ENCODE measurements at regions not wholly inside any gene's neighbourhood (a gene's known extent, or its start where the extent isn't known, plus 50 kb on each side); places are given as distances from the start of the nearest gene placed in this dataset.
"Not testable (repeated sequence)": the region's sequence is repeated elsewhere in the genome, so short reads cannot be mapped to it uniquely, and the experiment has no call there.

- Histone ChIP-seq H3K4me1 (ENCODE audit: control insufficient read depth in 1 of 2, insufficient read depth in 2 of 2, low read length in 2 of 2) (no peaks in the 10 kb centered on the region), H3K36me3 (ENCODE audit: control insufficient read depth in 1 of 2, insufficient read depth in 2 of 2, low read length in 2 of 2) (no peaks in the 10 kb centered on the region), H3K4me3 (ENCODE audit: low read depth in 1 of 2, low read length in 2 of 2) (no peak overlapping the region), H3K27ac (ENCODE audit: low read length) (no peak overlapping the region), H3K9me3 (ENCODE audit: control insufficient read depth in 1 of 2, low read length in 2 of 2) (no peaks in the 10 kb centered on the region), H3K27me3 (ENCODE audit: low read depth, low read length) (peaks cover 4% of the 10 kb centered on the region)
These were observed 225.3 kb upstream of the PRSS1 start for GRCh38 chr7:142523821-142524460.

GRCh38 chr7:142522735-142523134 is 226.5 kb upstream of the PRSS1 start:
- Histone ChIP-seq H3K4me3 (ENCODE audit: low read depth in 1 of 2, low read length in 2 of 2) (no peak overlapping the region), H3K27me3 (ENCODE audit: low read depth, low read length) (no peaks in the 10 kb centered on the region), H3K36me3 (ENCODE audit: control insufficient read depth in 1 of 2, insufficient read depth in 2 of 2, low read length in 2 of 2) (no peaks in the 10 kb centered on the region), H3K27ac (ENCODE audit: low read length) (no peak overlapping the region), H3K9me3 (ENCODE audit: control insufficient read depth in 1 of 2, low read length in 2 of 2) (no peaks in the 10 kb centered on the region), H3K4me1 (ENCODE audit: control insufficient read depth in 1 of 2, insufficient read depth in 2 of 2, low read length in 2 of 2) (no peaks in the 10 kb centered on the region)

GRCh38 chr7:142520885-142521284 is 228.4 kb upstream of the PRSS1 start:
- not testable (repeated sequence) for H3K27me3 ChIP-seq (ENCODE audit: low read depth, low read length); H3K36me3 ChIP-seq (ENCODE audit: control insufficient read depth in 1 of 2, insufficient read depth in 2 of 2, low read length in 2 of 2); H3K9me3 ChIP-seq (ENCODE audit: control insufficient read depth in 1 of 2, low read length in 2 of 2); H3K27ac ChIP-seq (ENCODE audit: low read length); H3K4me3 ChIP-seq (ENCODE audit: low read depth in 1 of 2, low read length in 2 of 2); H3K4me1 ChIP-seq (ENCODE audit: control insufficient read depth in 1 of 2, insufficient read depth in 2 of 2, low read length in 2 of 2)

- H3K9me3 ChIP-seq (ENCODE audit: control insufficient read depth in 1 of 2, low read length in 2 of 2); H3K4me3 ChIP-seq (ENCODE audit: low read depth in 1 of 2, low read length in 2 of 2); H3K4me1 ChIP-seq (ENCODE audit: control insufficient read depth in 1 of 2, insufficient read depth in 2 of 2, low read length in 2 of 2); H3K27me3 ChIP-seq (ENCODE audit: low read depth, low read length); H3K27ac ChIP-seq (ENCODE audit: low read length); H3K36me3 ChIP-seq (ENCODE audit: control insufficient read depth in 1 of 2, insufficient read depth in 2 of 2, low read length in 2 of 2): not testable (repeated sequence)
These were observed 228.8 kb upstream of the PRSS1 start for GRCh38 chr7:142520455-142520854.

- Histone ChIP-seq H3K4me3 (ENCODE audit: low read depth in 1 of 2, low read length in 2 of 2) (no peak overlapping the region), H3K27me3 (ENCODE audit: low read depth, low read length) (no peaks in the 10 kb centered on the region), H3K9me3 (ENCODE audit: control insufficient read depth in 1 of 2, low read length in 2 of 2) (no peaks in the 10 kb centered on the region), H3K4me1 (ENCODE audit: control insufficient read depth in 1 of 2, insufficient read depth in 2 of 2, low read length in 2 of 2) (no peaks in the 10 kb centered on the region), H3K36me3 (ENCODE audit: control insufficient read depth in 1 of 2, insufficient read depth in 2 of 2, low read length in 2 of 2) (no peaks in the 10 kb centered on the region), H3K27ac (ENCODE audit: low read length) (no peak overlapping the region)
These were observed 229.9 kb upstream of the PRSS1 start for GRCh38 chr7:142519079-142520078.

- no peak overlapping the region for H3K4me3 ChIP-seq (ENCODE audit: low read depth in 1 of 2, low read length in 2 of 2)
- H3K36me3 ChIP-seq (ENCODE audit: control insufficient read depth in 1 of 2, insufficient read depth in 2 of 2, low read length in 2 of 2): no peaks in the 10 kb centered on the region
- no peaks in the 10 kb centered on the region for H3K27me3 ChIP-seq (ENCODE audit: low read depth, low read length)
- no peaks in the 10 kb centered on the region for H3K9me3 ChIP-seq (ENCODE audit: control insufficient read depth in 1 of 2, low read length in 2 of 2)
- H3K4me1 ChIP-seq (ENCODE audit: control insufficient read depth in 1 of 2, insufficient read depth in 2 of 2, low read length in 2 of 2): no peaks in the 10 kb centered on the region
- no peak overlapping the region for H3K27ac ChIP-seq (ENCODE audit: low read length)
These were observed 233.2 kb upstream of the PRSS1 start for GRCh38 chr7:142516038-142516501.

GRCh38 chr7:142514716-142515115 is 234.6 kb upstream of the PRSS1 start:
- not testable (repeated sequence) for H3K27me3 ChIP-seq (ENCODE audit: low read depth, low read length); H3K9me3 ChIP-seq (ENCODE audit: control insufficient read depth in 1 of 2, low read length in 2 of 2); H3K36me3 ChIP-seq (ENCODE audit: control insufficient read depth in 1 of 2, insufficient read depth in 2 of 2, low read length in 2 of 2); H3K27ac ChIP-seq (ENCODE audit: low read length); H3K4me1 ChIP-seq (ENCODE audit: control insufficient read depth in 1 of 2, insufficient read depth in 2 of 2, low read length in 2 of 2); H3K4me3 ChIP-seq (ENCODE audit: low read depth in 1 of 2, low read length in 2 of 2)

GRCh38 chr7:142513178-142513955 is 235.9 kb upstream of the PRSS1 start:
- no peak overlapping the region for H3K4me3 ChIP-seq (ENCODE audit: low read depth in 1 of 2, low read length in 2 of 2)
- no peaks in the 10 kb centered on the region for H3K4me1 ChIP-seq (ENCODE audit: control insufficient read depth in 1 of 2, insufficient read depth in 2 of 2, low read length in 2 of 2)

GRCh38 chr7:142511801-142512200 is 237.5 kb upstream of the PRSS1 start:
- Histone ChIP-seq H3K4me3 (ENCODE audit: low read depth in 1 of 2, low read length in 2 of 2) (no peak overlapping the region), H3K27ac (ENCODE audit: low read length) (no peak overlapping the region), H3K27me3 (ENCODE audit: low read depth, low read length) (no peaks in the 10 kb centered on the region), H3K4me1 (ENCODE audit: control insufficient read depth in 1 of 2, insufficient read depth in 2 of 2, low read length in 2 of 2) (no peaks in the 10 kb centered on the region), H3K36me3 (ENCODE audit: control insufficient read depth in 1 of 2, insufficient read depth in 2 of 2, low read length in 2 of 2) (no peaks in the 10 kb centered on the region), H3K9me3 (ENCODE audit: control insufficient read depth in 1 of 2, low read length in 2 of 2) (no peaks in the 10 kb centered on the region)

More at GRCh38 chr7:142513178-142513955, 235.9 kb upstream of the PRSS1 start:
- Histone ChIP-seq H3K36me3 (ENCODE audit: control insufficient read depth in 1 of 2, insufficient read depth in 2 of 2, low read length in 2 of 2) (no peaks in the 10 kb centered on the region), H3K27me3 (ENCODE audit: low read depth, low read length) (no peaks in the 10 kb centered on the region), H3K27ac (ENCODE audit: low read length) (no peak overlapping the region), H3K9me3 (ENCODE audit: control insufficient read depth in 1 of 2, low read length in 2 of 2) (no peaks in the 10 kb centered on the region)

GRCh38 chr7:142511374-142511773 is 237.9 kb upstream of the PRSS1 start:
- Histone ChIP-seq H3K36me3 (ENCODE audit: control insufficient read depth in 1 of 2, insufficient read depth in 2 of 2, low read length in 2 of 2) (no peaks in the 10 kb centered on the region), H3K27me3 (ENCODE audit: low read depth, low read length) (no peaks in the 10 kb centered on the region), H3K4me1 (ENCODE audit: control insufficient read depth in 1 of 2, insufficient read depth in 2 of 2, low read length in 2 of 2) (no peaks in the 10 kb centered on the region), H3K27ac (ENCODE audit: low read length) (no peak overlapping the region), H3K9me3 (ENCODE audit: control insufficient read depth in 1 of 2, low read length in 2 of 2) (no peaks in the 10 kb centered on the region), H3K4me3 (ENCODE audit: low read depth in 1 of 2, low read length in 2 of 2) (no peak overlapping the region)

GRCh38 chr7:142509235-142509634 is 240.0 kb upstream of the PRSS1 start:
- not testable (repeated sequence) for H3K36me3 ChIP-seq (ENCODE audit: control insufficient read depth in 1 of 2, insufficient read depth in 2 of 2, low read length in 2 of 2); H3K9me3 ChIP-seq (ENCODE audit: control insufficient read depth in 1 of 2, low read length in 2 of 2); H3K27me3 ChIP-seq (ENCODE audit: low read depth, low read length); H3K27ac ChIP-seq (ENCODE audit: low read length); H3K4me3 ChIP-seq (ENCODE audit: low read depth in 1 of 2, low read length in 2 of 2); H3K4me1 ChIP-seq (ENCODE audit: control insufficient read depth in 1 of 2, insufficient read depth in 2 of 2, low read length in 2 of 2)

All from muscle layer of duodenum (tissue), 2 donors.